Neuronal stem cell (in vitro differentiated cells): ENCODE measurements at regions not wholly inside any gene's neighbourhood (a gene's known extent, or its start where the extent isn't known, plus 50 kb on each side); places are given as distances from the start of the nearest gene placed in this dataset.
A peak's percentile ranks its signal among the peaks of the same experiment; 100 is the strongest.

ENCODE experiments used
- DNase-seq: peaks from one replicate; pipeline ENCODE4 v3.0.0-alpha.2; 2013; ENCODE audit warnings: low spot score
- H2AFZ ChIP-seq: one replicate; pipeline ENCODE4 v1.6.1; 2013; ENCODE audit warnings: mild to moderate bottlenecking, low read length, inconsistent platforms
- H2AK5ac ChIP-seq: 2 replicates; pipeline ENCODE4 v1.6.1; 2013; ENCODE audit warnings: low read depth, mild to moderate bottlenecking, inconsistent platforms, low read length, moderate library complexity, mixed read lengths
- H2BK120ac ChIP-seq: 2 replicates; pipeline ENCODE4 v1.6.1; 2013; ENCODE audit warnings: low read depth, mild to moderate bottlenecking, inconsistent platforms, low read length, moderate library complexity, mixed read lengths
- H2BK12ac ChIP-seq: one replicate; pipeline ENCODE4 v1.6.1; 2013; ENCODE audit warnings: low read length, inconsistent platforms
- H2BK15ac ChIP-seq: 2 replicates; pipeline ENCODE4 v1.6.1; 2013; ENCODE audit warnings: mild to moderate bottlenecking, low read length, inconsistent platforms, mixed read lengths
- H2BK5ac ChIP-seq: one replicate; pipeline ENCODE4 v1.6.1; 2013; ENCODE audit warnings: inconsistent platforms, mild to moderate bottlenecking, low read length, moderate library complexity
- H3K14ac ChIP-seq: one replicate; pipeline ENCODE4 v1.6.1; 2013; ENCODE audit warnings: low read length, inconsistent platforms
- H3K18ac ChIP-seq: 2 replicates; pipeline ENCODE4 v1.6.1; 2013; ENCODE audit warnings: low read length, inconsistent platforms
- H3K23ac ChIP-seq: 2 replicates; pipeline ENCODE4 v1.6.1; 2013; ENCODE audit warnings: low read depth, mild to moderate bottlenecking, mixed read lengths, low read length, inconsistent platforms; ENCODE audit not compliant: poor library complexity
- H3K27ac ChIP-seq: replicated peaks from 3 replicates; pipeline ENCODE4 v1.5.1; 2013; ENCODE audit warnings: low read length, inconsistent platforms
- H3K27me3 ChIP-seq, 3 experiments: 2 replicates each; pipeline ENCODE4 v1.6.1; 2013; ENCODE audit warnings: low read length in 3 of 3, mild to moderate bottlenecking in 2 of 3, inconsistent platforms in 1 of 3, low read depth in 1 of 3, mixed read lengths in 1 of 3, moderate library complexity in 1 of 3; ENCODE audit not compliant: control insufficient read depth in 3 of 3, insufficient read depth in 3 of 3
- H3K36me3 ChIP-seq, 2 donors: replicated peaks in 1 of 2; 2 replicates each; pipeline ENCODE4 v1.6.1; 2013; ENCODE audit warnings: low read length in 2 of 2; ENCODE audit not compliant: control insufficient read depth in 2 of 2, insufficient read depth in 2 of 2
- H3K4ac ChIP-seq: 2 replicates; pipeline ENCODE4 v1.6.1; 2013; ENCODE audit warnings: inconsistent platforms, mild to moderate bottlenecking, low read length, moderate library complexity
- H3K4me1 ChIP-seq, 2 donors: 1 replicate in 1 of 2; 2 replicates in 1 of 2; pipeline ENCODE4 v1.6.1; 2013; ENCODE audit warnings: low read length in 2 of 2, low read depth in 1 of 2; ENCODE audit not compliant: control insufficient read depth in 2 of 2, insufficient read depth in 1 of 2
- H3K4me2 ChIP-seq: one replicate; pipeline ENCODE4 v1.6.1; 2013; ENCODE audit warnings: mild to moderate bottlenecking, low read length, inconsistent platforms; ENCODE audit not compliant: insufficient read depth, poor library complexity, severe bottlenecking
- H3K4me3 ChIP-seq, 2 donors: 2 replicates each; pipeline ENCODE4 v1.5.1; 2013; ENCODE audit warnings: low read length in 2 of 2, mild to moderate bottlenecking in 2 of 2, inconsistent platforms in 1 of 2, moderate library complexity in 1 of 2
- H3K79me1 ChIP-seq: one replicate; pipeline ENCODE4 v1.6.1; 2013; ENCODE audit warnings: low read depth, mild to moderate bottlenecking, inconsistent platforms, low read length, moderate library complexity
- H3K9ac ChIP-seq: one replicate; pipeline ENCODE4 v1.6.1; 2013; ENCODE audit warnings: mild to moderate bottlenecking, low read depth, low read length, inconsistent platforms; ENCODE audit not compliant: poor library complexity
- H3K9me3 ChIP-seq, 2 donors: replicated peaks in 1 of 2; 2 replicates each; pipeline versions ENCODE3 to v1.6.1; 2013; ENCODE audit warnings: low read length in 2 of 2, mild to moderate bottlenecking in 2 of 2, inconsistent platforms in 1 of 2, low read depth in 1 of 2, mixed read lengths in 1 of 2, moderate library complexity in 1 of 2; ENCODE audit not compliant: control insufficient read depth in 2 of 2, insufficient read depth in 1 of 2
- H4K8ac ChIP-seq: one replicate; pipeline ENCODE4 v1.6.1; 2013; ENCODE audit warnings: low read depth, mild to moderate bottlenecking, inconsistent platforms, low read length, moderate library complexity
- H4K91ac ChIP-seq: one replicate; pipeline ENCODE4 v1.6.1; 2013; ENCODE audit warnings: low read length, low read depth, mild to moderate bottlenecking, inconsistent platforms; ENCODE audit not compliant: poor library complexity
- WGBS, 2 donors: extraction: QIAGEN DNeasy Blood & Tissue Kit; methylation state at CpG; one replicate each; pipeline ENCODE4 v1.1.7; 2013; ENCODE audit warnings: missing lambda C conversion rate in 2 of 2, mixed read lengths in 1 of 2; ENCODE audit not compliant: insufficient read length in 2 of 2, insufficient replicate concordance in 1 of 2; ENCODE audit errors: extremely low coverage in 2 of 2; 5-methylcytosine and 5-hydroxymethylcytosine counted together

GRCh38 chr4:12723849-12724447, 760.2 kb downstream of the RAB28 start:
- no peaks in the 10 kb centered on the region for H3K4me1 ChIP-seq
- no peak overlapping the region for H3K23ac ChIP-seq
- WGBS, 2 donors: no CpG with 5 or more reads among the region's 7 CpGs
- no peak overlapping the region for H2BK12ac ChIP-seq
- H2AK5ac ChIP-seq: no peak overlapping the region
- no peak overlapping the region for H3K4me2 ChIP-seq
- H4K91ac ChIP-seq: no peak overlapping the region
- H3K27me3 ChIP-seq: no peaks in the 10 kb centered on the region
- no peak overlapping the region for H2BK5ac ChIP-seq
- H2BK15ac ChIP-seq: no peak overlapping the region
- H3K36me3 ChIP-seq: no peaks in the 10 kb centered on the region
- H4K8ac ChIP-seq: no peak overlapping the region
- no peak overlapping the region for H3K4me3 ChIP-seq
- no peaks in the 10 kb centered on the region for H3K79me1 ChIP-seq
- H3K18ac ChIP-seq: no peak overlapping the region
- H3K9ac ChIP-seq: no peak overlapping the region
- no peak overlapping the region for H3K4ac ChIP-seq
- peak overlapping the region; percentile 72 for H2AFZ ChIP-seq
- no peak overlapping the region for H2BK120ac ChIP-seq
- DNase-seq: no peak
- no peaks in the 10 kb centered on the region for H3K9me3 ChIP-seq
- no peak overlapping the region for H3K14ac ChIP-seq
- no peak overlapping the region for H3K27ac ChIP-seq

- Histone ChIP-seq H2BK15ac (no peak overlapping the region), H3K9ac (no peak overlapping the region), H2BK120ac (no peak overlapping the region), H3K18ac (no peak overlapping the region), H3K23ac (no peak overlapping the region), H3K36me3 (no peaks in the 10 kb centered on the region), H3K4me3 (no peak overlapping the region), H4K8ac (no peak overlapping the region), H3K27me3 (no peaks in the 10 kb centered on the region), H3K4me1 (no peaks in the 10 kb centered on the region), H3K9me3 (no peaks in the 10 kb centered on the region), H4K91ac (no peak overlapping the region), H2AK5ac (no peak overlapping the region), H3K4me2 (no peak overlapping the region), H3K79me1 (no peaks in the 10 kb centered on the region), H2BK5ac (no peak overlapping the region), H3K27ac (no peak overlapping the region), H2AFZ (no peak overlapping the region), H3K14ac (no peak overlapping the region), H2BK12ac (no peak overlapping the region), H3K4ac (no peak overlapping the region)
- DNase-seq: no peak
- WGBS, 2 donors: no CpG with 5 or more reads among the region's 1 CpG
Measured at GRCh38 chr4:12716896-12717295, 767.2 kb downstream of the RAB28 start.

- H2AFZ ChIP-seq: no peak overlapping the region
- no peak overlapping the region for H2BK5ac ChIP-seq
- H3K27me3 ChIP-seq: no peaks in the 10 kb centered on the region
- H4K91ac ChIP-seq: no peak overlapping the region
- no peaks in the 10 kb centered on the region for H3K36me3 ChIP-seq
- H3K27ac ChIP-seq: no peak overlapping the region
- H2BK12ac ChIP-seq: no peak overlapping the region
- H3K18ac ChIP-seq: no peak overlapping the region
- no peaks in the 10 kb centered on the region for H3K79me1 ChIP-seq
- no peak overlapping the region for H3K14ac ChIP-seq
- DNase-seq: no peak
- WGBS, 2 donors: no CpG with 5 or more reads among the region's 8 CpGs
- H4K8ac ChIP-seq: no peak overlapping the region
- no peak overlapping the region for H2BK120ac ChIP-seq
- H3K4me2 ChIP-seq: no peak overlapping the region
- no peaks in the 10 kb centered on the region for H3K9me3 ChIP-seq
- H2BK15ac ChIP-seq: no peak overlapping the region
- H3K9ac ChIP-seq: no peak overlapping the region
- H2AK5ac ChIP-seq: no peak overlapping the region
- H3K4me1 ChIP-seq: no peaks in the 10 kb centered on the region
- no peak overlapping the region for H3K4ac ChIP-seq
- no peak overlapping the region for H3K4me3 ChIP-seq
- H3K23ac ChIP-seq: no peak overlapping the region
Measured at GRCh38 chr4:12712648-12713339, 771.3 kb downstream of the RAB28 start.

GRCh38 chr4:12707381-12708175, 776.6 kb downstream of the RAB28 start:
- Histone ChIP-seq H3K9me3 (no peaks in the 10 kb centered on the region), H2BK5ac (no peak overlapping the region), H4K91ac (no peak overlapping the region), H4K8ac (no peak overlapping the region), H3K9ac (no peak overlapping the region), H2BK15ac (no peak overlapping the region), H3K27ac (no peak overlapping the region), H2BK120ac (no peak overlapping the region), H3K14ac (no peak overlapping the region), H3K18ac (no peak overlapping the region), H3K36me3 (no peaks in the 10 kb centered on the region), H2BK12ac (no peak overlapping the region), H3K79me1 (no peaks in the 10 kb centered on the region), H3K4ac (no peak overlapping the region), H2AK5ac (no peak overlapping the region), H3K27me3 (no peaks in the 10 kb centered on the region), H3K4me2 (no peak overlapping the region), H3K4me1 (no peaks in the 10 kb centered on the region), H3K23ac (no peak overlapping the region), H3K4me3 (no peak overlapping the region), H2AFZ (no peak overlapping the region)
- no CpG with 5 or more reads among the region's 1 CpG for WGBS, 2 donors
- DNase-seq: no peak
